Stimulated activated CD4-positive, alpha-beta T cell treated with anti-CD3 and anti-CD28 coated beads, Interleukin-1b, Interleukin-23, amount 100 ng/mL, for 1 hour (primary cell): ENCODE measurements at regions not wholly inside any gene's neighbourhood (a gene's known extent, or its start where the extent isn't known, plus 50 kb on each side); places are given as distances from the start of the nearest gene placed in this dataset.

Experiments
- DNase-seq, 2 donors: peaks; one replicate each; pipeline ENCODE4 v3.0.0-alpha.2; 2020; ENCODE audit warnings: low read depth in 2 of 2

DNA sequence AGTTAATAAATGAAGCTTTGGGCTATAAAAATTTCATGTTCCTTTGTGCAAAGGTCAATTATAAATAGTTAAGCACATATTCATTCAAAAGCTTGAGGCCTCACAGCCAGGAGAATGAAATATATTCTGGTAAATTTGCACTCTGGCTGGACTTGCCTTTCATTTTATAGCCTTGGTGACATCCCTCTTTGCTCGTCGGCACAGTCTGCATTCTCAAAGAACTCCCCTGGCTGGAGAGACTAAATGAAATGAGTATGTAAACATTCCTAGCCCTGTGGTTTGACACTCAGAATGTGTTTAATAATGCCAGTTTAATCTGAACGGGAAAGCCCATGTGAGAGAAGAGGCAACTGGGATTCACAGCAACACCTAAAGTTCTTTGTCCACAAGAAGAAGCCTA lies 285.6 kb downstream of the BRINP1 start:
- no peak for DNase-seq

DNA sequence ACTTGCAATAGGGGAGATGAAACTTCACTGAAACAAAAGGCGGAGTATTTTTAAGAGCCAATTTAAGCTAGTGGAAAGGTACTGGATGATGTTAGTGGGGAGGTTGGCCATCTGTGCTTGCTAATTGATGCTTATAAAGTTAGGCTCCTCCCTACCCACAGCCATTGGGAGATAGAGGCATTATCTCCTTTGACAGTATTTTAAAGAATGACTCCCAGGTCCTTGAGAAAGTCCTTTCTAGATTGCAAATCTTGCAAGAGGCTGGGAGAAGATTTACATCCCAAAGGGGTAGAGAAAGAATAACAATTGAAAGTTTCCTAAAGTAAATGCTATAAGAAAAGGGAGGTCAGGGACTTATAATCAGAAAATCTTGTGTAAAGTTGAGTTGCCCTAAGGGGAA lies 282.6 kb downstream of the BRINP1 start:
- DNase-seq, result no peak

DNA sequence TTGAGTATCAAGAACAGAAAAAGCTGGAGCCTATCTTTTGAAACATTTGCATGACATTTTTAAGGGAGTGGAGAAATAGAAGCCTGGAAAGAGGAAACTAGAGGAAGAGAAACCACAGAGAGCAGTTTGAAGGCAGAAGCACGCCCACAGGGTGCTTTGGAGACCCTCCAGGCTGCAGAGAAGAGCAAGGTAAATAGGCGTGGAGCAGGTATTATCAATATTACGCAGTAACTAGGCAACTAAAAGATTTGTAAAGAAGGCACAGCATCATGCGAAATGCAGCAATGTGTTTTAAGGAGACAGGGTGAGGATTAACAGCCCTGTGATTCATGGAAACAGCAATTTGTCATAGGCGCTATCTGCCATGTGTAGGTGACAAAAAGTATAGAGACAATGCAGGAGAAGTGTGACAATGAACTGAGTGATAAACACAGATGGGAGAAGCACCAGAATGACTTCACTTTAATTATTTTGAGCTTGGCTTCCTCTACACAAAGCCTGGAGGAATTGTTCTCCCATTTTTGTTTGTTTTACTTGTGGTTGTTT lies 281.2 kb downstream of the BRINP1 start:
- no peak for DNase-seq

DNA sequence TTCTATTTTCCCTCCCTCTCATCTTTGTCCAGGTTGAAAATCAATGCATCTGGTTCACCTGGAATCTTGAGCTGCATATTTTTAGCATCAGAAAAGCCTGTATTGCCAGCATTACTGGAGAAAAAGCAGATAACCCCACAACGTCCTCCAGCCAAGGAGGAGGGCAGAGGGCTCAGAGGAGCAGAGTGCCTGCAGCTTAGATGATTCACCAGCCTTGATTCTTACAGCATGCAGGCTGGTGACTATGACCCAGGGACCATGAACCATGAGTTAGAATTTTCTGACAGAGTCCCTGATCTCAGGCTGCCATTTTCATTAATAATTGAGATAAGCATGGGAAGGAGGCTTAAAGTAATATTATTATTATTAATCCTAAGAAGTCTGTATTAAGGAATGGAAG lies 278.2 kb downstream of the BRINP1 start:
- no peak for DNase-seq

DNA sequence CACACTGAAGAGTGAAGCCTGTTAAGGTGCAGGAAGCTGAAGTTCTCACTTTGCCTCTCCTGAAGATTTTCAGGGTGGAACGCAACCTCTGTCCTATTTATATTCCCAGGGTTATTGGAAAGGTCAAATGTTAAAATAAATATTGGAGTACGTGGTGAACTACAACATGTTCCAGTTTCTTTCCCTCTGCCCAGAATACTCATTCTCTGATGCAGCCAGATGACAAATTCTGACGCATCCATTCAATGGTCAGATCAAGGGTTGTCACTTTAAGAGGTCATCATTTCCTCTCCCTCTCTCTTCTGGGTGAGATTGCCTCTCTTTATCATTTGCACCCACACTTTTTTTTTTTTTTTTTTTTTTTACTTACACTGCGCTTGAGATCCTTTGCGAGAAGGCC lies 277.1 kb downstream of the BRINP1 start:
- DNase-seq, result no peak

DNA sequence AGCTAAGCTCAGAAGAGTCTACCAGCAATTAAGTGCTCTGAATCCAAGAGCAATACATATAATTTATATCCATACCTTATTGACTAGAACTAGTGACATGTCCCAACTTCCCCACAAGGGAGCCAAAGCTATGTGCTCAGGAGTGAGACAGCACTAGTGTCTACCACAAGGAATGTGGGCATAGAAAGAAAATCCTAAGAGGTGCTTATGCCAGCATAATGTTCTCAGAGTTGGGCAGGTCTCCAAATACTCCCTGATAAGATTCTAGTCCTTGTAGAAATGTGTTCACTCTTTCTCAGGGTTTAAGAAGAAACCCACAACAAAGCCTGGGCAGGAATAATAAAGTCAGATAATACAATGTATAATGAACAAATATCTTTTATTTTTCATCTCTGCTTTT lies 275.1 kb downstream of the BRINP1 start:
- DNase-seq, result no peak

DNA sequence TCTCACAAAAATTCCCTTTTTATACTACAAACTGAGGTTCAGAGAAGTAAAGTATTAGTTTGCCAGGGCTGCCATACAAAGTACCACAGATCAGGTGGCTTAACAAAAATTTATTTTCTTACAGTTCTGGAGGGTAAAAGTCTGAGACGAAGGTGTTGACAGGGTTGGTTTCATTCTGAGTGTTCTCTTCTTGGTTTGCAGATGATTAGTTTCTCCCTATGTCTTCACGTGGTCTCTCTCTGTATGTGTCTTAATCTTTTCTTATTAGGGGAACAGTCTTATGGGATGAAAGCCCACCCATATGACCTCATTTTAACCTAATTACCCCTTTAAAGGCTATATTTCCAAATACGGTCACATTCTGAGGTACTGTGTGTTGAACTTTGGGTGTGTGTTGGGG lies 274.2 kb downstream of the BRINP1 start:
- no peak for DNase-seq

DNA sequence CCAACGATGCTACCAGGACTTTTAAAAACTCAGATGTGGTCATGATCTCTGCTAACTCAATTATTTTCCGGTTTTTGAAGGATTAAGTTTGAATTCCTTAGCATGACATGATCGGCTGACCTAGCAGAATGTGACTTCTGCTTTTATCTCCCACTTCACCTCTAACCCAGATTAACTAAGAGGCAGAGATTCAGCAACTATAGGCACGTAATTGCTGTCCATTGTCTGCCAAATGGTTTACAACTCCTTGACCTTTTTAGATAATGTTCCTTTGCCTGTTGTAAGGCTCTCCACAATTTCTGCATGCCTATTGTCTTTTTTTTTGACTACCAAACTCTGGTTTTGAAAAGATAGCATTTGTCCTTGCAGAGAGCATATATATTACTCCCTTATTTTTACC lies 268.2 kb downstream of the BRINP1 start:
- DNase-seq, result no peak

DNA sequence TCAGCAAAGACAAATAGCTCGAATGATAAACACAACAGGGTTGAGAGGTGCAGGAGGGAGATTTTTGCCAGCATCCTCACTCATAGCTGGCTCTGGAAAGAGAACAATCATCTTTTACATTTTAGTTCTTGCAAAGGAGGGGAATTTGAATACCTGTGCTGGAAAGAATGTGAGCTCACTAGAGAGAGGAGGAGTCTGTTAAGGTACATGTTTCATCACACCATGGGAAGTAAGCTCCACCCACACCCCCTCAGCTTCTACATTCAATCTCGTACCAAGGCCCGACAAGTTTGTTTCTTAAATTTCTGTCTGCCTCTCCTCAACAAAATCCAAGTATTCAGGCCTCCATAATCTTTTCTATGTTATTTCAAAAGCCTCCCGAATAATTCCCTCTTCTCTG lies 254.6 kb downstream of the BRINP1 start:
- no peak for DNase-seq
